ENCODE measurements at regions not wholly inside any gene's neighbourhood (a gene's known extent, or its start where the extent isn't known, plus 50 kb on each side); places are given as distances from the start of the nearest gene placed in this dataset.

GRCh38 chr14:62209287-62209899 is 447.2 kb downstream of the SNAPC1 start:
- Histone ChIP-seq H3K27ac (peak overlapping the region; percentile 16), H4K20me1 (ENCODE audit: insufficient read depth, poor library complexity, severe bottlenecking) (no peaks in the 10 kb centered on the region), H2AFZ (no peak overlapping the region)

DNA sequence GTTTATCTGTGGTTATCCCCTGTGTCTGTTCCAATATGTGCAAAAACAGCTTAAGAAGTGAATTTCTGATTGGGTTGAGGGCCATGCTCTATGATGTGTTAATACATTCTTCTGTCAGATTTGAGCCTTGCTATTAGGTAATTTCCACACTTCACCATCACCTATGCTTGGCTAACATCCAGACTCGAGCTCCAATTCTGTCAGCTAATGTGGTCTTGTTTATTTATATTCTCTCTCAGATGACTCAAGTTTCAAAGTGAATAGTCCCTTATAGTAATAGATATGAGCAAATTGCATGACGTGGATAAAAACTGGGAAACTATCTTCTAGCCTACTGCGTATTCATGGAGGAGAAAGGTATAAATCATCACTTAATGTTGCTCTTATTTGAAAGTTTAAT is 451.3 kb downstream of the SNAPC1 start:
- TF ChIP-seq, protein P1, sequence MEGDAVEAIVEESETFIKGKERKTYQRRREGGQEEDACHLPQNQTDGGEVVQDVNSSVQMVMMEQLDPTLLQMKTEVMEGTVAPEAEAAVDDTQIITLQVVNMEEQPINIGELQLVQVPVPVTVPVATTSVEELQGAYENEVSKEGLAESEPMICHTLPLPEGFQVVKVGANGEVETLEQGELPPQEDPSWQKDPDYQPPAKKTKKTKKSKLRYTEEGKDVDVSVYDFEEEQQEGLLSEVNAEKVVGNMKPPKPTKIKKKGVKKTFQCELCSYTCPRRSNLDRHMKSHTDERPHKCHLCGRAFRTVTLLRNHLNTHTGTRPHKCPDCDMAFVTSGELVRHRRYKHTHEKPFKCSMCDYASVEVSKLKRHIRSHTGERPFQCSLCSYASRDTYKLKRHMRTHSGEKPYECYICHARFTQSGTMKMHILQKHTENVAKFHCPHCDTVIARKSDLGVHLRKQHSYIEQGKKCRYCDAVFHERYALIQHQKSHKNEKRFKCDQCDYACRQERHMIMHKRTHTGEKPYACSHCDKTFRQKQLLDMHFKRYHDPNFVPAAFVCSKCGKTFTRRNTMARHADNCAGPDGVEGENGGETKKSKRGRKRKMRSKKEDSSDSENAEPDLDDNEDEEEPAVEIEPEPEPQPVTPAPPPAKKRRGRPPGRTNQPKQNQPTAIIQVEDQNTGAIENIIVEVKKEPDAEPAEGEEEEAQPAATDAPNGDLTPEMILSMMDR (IDR thresholded peaks at IDR 0.05; ENCODE audit: poor library complexity), result no peak
- 56% methylated on average over 3 of the region's 3 CpGs for WGBS (ENCODE audit: low lambda C conversion rate, missing lambda C conversion rate)
- no peak for DNase-seq (ENCODE audit: low spot score)

More at GRCh38 chr14:62209287-62209899, 447.2 kb downstream of the SNAPC1 start:
- Histone ChIP-seq H3K4me3 (no peak overlapping the region), H3K9me3 (ENCODE audit: low read depth) (no peaks in the 10 kb centered on the region), H3K4me2 (no peak overlapping the region), H3K27me3 (no peaks in the 10 kb centered on the region), H3K9me2 (replicated peaks; ENCODE audit: insufficient read depth) (no peaks in the 10 kb centered on the region), H3K4me1 (ENCODE audit: insufficient read depth) (no peaks in the 10 kb centered on the region), H3K79me2 (no peaks in the 10 kb centered on the region), H3K36me3 (replicated peaks; ENCODE audit: insufficient read depth, low read depth) (no peaks in the 10 kb centered on the region)
- DNase-seq (ENCODE audit: low spot score), result no peak
- WGBS (ENCODE audit: low lambda C conversion rate, missing lambda C conversion rate), result 83% methylated on average over 3 of the region's 3 CpGs
- TF ChIP-seq EZH2phosphoT487 (IDR thresholded peaks at IDR 0.05; ENCODE audit: low read depth, severe bottlenecking, unreplicated experiment), result no peak

GRCh38 chr14:62216121-62216520 is 453.9 kb downstream of the SNAPC1 start:
- H3K36me3 ChIP-seq (replicated peaks; ENCODE audit: insufficient read depth, low read depth), result no peaks in the 10 kb centered on the region

More for the DNA sequence above, 451.3 kb downstream of the SNAPC1 start:
- no peak overlapping the region for H2AFZ ChIP-seq
- no peak overlapping the region for H3K4me3 ChIP-seq
- no peak overlapping the region for H3K4me2 ChIP-seq
- H3K9me3 ChIP-seq (ENCODE audit: low read depth), result no peaks in the 10 kb centered on the region
- no peaks in the 10 kb centered on the region for H3K4me1 ChIP-seq (ENCODE audit: insufficient read depth)
- no peaks in the 10 kb centered on the region for H3K36me3 ChIP-seq (replicated peaks; ENCODE audit: insufficient read depth, low read depth)
- no peak overlapping the region for H3K27ac ChIP-seq
- no peaks in the 10 kb centered on the region for H4K20me1 ChIP-seq (ENCODE audit: insufficient read depth, poor library complexity, severe bottlenecking)
- H3K27me3 ChIP-seq, result no peaks in the 10 kb centered on the region
- H3K9me2 ChIP-seq (replicated peaks; ENCODE audit: insufficient read depth), result no peaks in the 10 kb centered on the region
- no peaks in the 10 kb centered on the region for H3K79me2 ChIP-seq

GRCh38 chr14:62234849-62235248 is 472.6 kb downstream of the SNAPC1 start:
- Histone ChIP-seq H3K36me3 (replicated peaks; ENCODE audit: insufficient read depth, low read depth) (no peaks in the 10 kb centered on the region), H3K4me2 (no peak overlapping the region), H3K79me2 (no peaks in the 10 kb centered on the region), H3K27ac (no peak overlapping the region), H3K27me3 (no peaks in the 10 kb centered on the region), H4K20me1 (ENCODE audit: insufficient read depth, poor library complexity, severe bottlenecking) (no peaks in the 10 kb centered on the region), H3K4me1 (ENCODE audit: insufficient read depth) (no peaks in the 10 kb centered on the region), H2AFZ (no peak overlapping the region), H3K4me3 (no peak overlapping the region), H3K9me3 (ENCODE audit: low read depth) (no peaks in the 10 kb centered on the region), H3K9me2 (replicated peaks; ENCODE audit: insufficient read depth) (no peaks in the 10 kb centered on the region)
- WGBS (ENCODE audit: low lambda C conversion rate, missing lambda C conversion rate), result 82% methylated on average over 3 of the region's 3 CpGs
- DNase-seq (ENCODE audit: low spot score), result no peak
- no peak for TF ChIP-seq EZH2 (IDR thresholded peaks at IDR 0.05; ENCODE audit: borderline replicate concordance)

More at GRCh38 chr14:62216121-62216520, 453.9 kb downstream of the SNAPC1 start:
- TF ChIP-seq EZH2phosphoT487 (IDR thresholded peaks at IDR 0.05; ENCODE audit: low read depth, severe bottlenecking, unreplicated experiment) (no peak), EZH2 (IDR thresholded peaks at IDR 0.05; ENCODE audit: borderline replicate concordance) (no peak)
- TF ChIP-seq, protein P1 (IDR thresholded peaks at IDR 0.05; ENCODE audit: poor library complexity), result no peak
- Histone ChIP-seq H3K27me3 (no peaks in the 10 kb centered on the region), H3K9me2 (replicated peaks; ENCODE audit: insufficient read depth) (no peaks in the 10 kb centered on the region), H3K4me3 (no peak overlapping the region), H2AFZ (no peak overlapping the region), H3K4me2 (no peak overlapping the region), H3K9me3 (ENCODE audit: low read depth) (no peaks in the 10 kb centered on the region), H3K27ac (no peak overlapping the region), H3K4me1 (ENCODE audit: insufficient read depth) (no peaks in the 10 kb centered on the region), H4K20me1 (ENCODE audit: insufficient read depth, poor library complexity, severe bottlenecking) (no peaks in the 10 kb centered on the region), H3K79me2 (no peaks in the 10 kb centered on the region)
- 92% methylated on average over 4 of the region's 4 CpGs for WGBS (ENCODE audit: low lambda C conversion rate, missing lambda C conversion rate)
- no peak for DNase-seq (ENCODE audit: low spot score)

All from hepatocyte (in vitro differentiated cells).